ENCODE measurements at regions not wholly inside any gene's neighbourhood (a gene's known extent, or its start where the extent isn't known, plus 50 kb on each side); places are given as distances from the start of the nearest gene placed in this dataset.
"Not testable (repeated sequence)": the region's sequence is repeated elsewhere in the genome, so short reads cannot be mapped to it uniquely, and the experiment has no call there.

GRCh38 chr2:84175340-84175739, 283.7 kb downstream of the SUCLG1 start:
- Histone ChIP-seq H3K4me3 (no peak overlapping the region), H3K27ac (no peak overlapping the region), H3K4me1 (no peaks in the 10 kb centered on the region), H3K27me3 (no peaks in the 10 kb centered on the region), H3K9me3 (no peaks in the 10 kb centered on the region), H3K36me3 (no peaks in the 10 kb centered on the region)
- DNase-seq: no peak
- no peak for TF ChIP-seq CTCF (IDR thresholded peaks at IDR 0.05)
- 58 to 60% (median 60%) methylated on average over 1 of the region's 1 CpG for WGBS, 4 donors
- intact Hi-C loops (cut with DNase I): no loop called here
- no peak for ATAC-seq

DNA sequence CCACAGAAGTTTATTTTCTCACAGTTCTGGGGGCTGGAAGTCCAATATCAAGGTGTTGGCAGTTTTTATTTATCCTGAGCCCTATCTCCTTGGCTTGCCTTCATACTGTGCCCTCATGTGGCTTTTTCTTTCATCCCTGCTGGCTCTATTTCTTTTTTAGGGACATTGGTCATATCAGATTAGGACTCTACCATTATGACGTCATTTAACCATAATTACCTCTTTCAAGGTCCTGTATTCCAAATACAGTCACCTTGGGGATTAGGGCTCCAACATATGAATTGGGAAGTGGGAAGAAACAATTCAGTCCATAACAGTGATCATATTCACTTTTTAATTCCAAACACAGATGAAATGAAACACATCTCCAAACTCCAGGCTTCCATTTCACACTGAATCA, 286.0 kb downstream of the SUCLG1 start:
- no peak overlapping the region for H3K27ac ChIP-seq
- no peak for TF ChIP-seq CTCF (IDR thresholded peaks at IDR 0.05)
- TF ChIP-seq POLR2A (IDR thresholded peaks at IDR 0.05): no peak
- intact Hi-C loops (cut with DNase I): no loop called here
- H3K36me3 ChIP-seq: no peaks in the 10 kb centered on the region
- no peak overlapping the region for H3K4me3 ChIP-seq
- no peak for ATAC-seq
- H3K9me3 ChIP-seq: no peaks in the 10 kb centered on the region
- 67 to 79% (median 73%) methylated on average over 1 of the region's 1 CpG for WGBS, 4 donors
- DNase-seq: no peak
- no peaks in the 10 kb centered on the region for H3K4me1 ChIP-seq
- no peaks in the 10 kb centered on the region for H3K27me3 ChIP-seq

- Histone ChIP-seq H3K4me3 (no peak overlapping the region), H3K4me1 (no peaks in the 10 kb centered on the region), H3K9me3 (no peaks in the 10 kb centered on the region), H3K27me3 (peaks cover 0 to 5% (median 0%) of the 10 kb centered on the region in 9 donors), H3K36me3 (no peaks in the 10 kb centered on the region), H3K27ac (no peak overlapping the region)
- WGBS, 4 donors: 74 to 82% (median 79%) methylated on average over 1 of the region's 1 CpG
- DNase-seq: no peak
- intact Hi-C loops (cut with DNase I): no loop called here
- ATAC-seq: no peak
- TF ChIP-seq CTCF (IDR thresholded peaks at IDR 0.05) (no peak), POLR2A (IDR thresholded peaks at IDR 0.05) (no peak)
Measured at GRCh38 chr2:84170979-84171378, 288.1 kb downstream of the SUCLG1 start.

DNA sequence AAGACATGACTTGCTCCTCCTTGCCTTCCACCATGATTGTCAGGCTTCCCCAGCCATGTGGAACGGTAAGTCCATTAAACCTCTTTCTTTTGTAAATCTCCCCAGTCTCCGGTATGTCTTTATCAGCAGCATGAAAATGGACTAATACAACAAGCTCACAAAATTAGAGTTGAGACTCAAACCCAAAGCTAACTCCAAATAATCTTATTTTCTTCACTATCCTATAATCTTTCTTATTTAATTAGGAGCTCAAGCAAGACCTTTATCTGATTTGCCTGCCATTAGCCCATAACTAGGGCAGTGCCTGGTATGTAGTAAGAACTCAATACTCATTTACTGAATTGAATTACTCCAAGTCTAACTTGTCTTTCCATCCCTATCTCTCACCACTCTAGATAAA, 289.2 kb downstream of the SUCLG1 start:
- Histone ChIP-seq H3K9me3 (no peaks in the 10 kb centered on the region), H3K4me3 (no peak overlapping the region), H3K27ac (no peak overlapping the region), H3K4me1 (no peaks in the 10 kb centered on the region), H3K27me3 (peaks cover 0 to 5% (median 0%) of the 10 kb centered on the region in 9 donors), H3K36me3 (no peaks in the 10 kb centered on the region)
- 87 to 90% (median 88%) methylated on average over 2 of the region's 2 CpGs for WGBS, 4 donors
- TF ChIP-seq CTCF (IDR thresholded peaks at IDR 0.05): no peak
- no peak for TF ChIP-seq POLR2A (IDR thresholded peaks at IDR 0.05)
- intact Hi-C loops (cut with DNase I): no loop called here
- ATAC-seq (no peak), DNase-seq (no peak)

DNA sequence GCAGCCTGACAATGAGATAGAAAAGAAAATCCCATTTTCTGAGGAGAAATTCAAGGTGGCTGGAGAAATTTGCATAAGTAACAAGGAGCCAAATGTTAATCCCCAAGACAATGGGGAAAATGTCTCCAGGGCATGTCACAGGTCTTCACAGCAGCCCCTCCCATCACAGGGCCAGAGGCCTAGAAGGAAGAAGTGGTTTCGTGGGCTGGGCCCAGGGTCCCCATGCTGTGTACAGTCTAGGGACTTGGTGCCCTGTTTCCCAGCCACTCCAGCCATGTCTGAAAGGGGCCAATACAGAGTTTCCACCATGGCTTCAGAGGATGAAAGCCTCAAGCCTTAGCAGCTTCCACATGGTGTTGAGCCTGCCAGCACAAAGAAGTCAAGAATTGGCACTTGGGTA, 290.5 kb downstream of the SUCLG1 start:
- H3K9me3 ChIP-seq; H3K4me1 ChIP-seq; H3K4me3 ChIP-seq; ATAC-seq; H3K36me3 ChIP-seq; intact Hi-C loops (cut with DNase I); H3K27me3 ChIP-seq; H3K27ac ChIP-seq; DNase-seq: not testable (repeated sequence)
- 71 to 81% (median 74%) methylated on average over 1 of the region's 1 CpG for WGBS, 4 donors

Data from heart left ventricle (tissue), 16 donors.